Right ventricle myocardium inferior (tissue), 1 donor: ENCODE measurements at regions not wholly inside any gene's neighbourhood (a gene's known extent, or its start where the extent isn't known, plus 50 kb on each side); places are given as distances from the start of the nearest gene placed in this dataset.

Experiments used
- ATAC-seq: fragments of 200-7000 bp; cut with Tn5 transposase; one replicate; pipeline ENCODE4 v1.9.1; 2020; ENCODE audit warnings: mild to moderate bottlenecking, moderate library complexity
- DNase-seq: peaks from one replicate; pipeline ENCODE4 v3.0.0; 2021; ENCODE audit errors: missing footprints
- intact Hi-C: fragments of 100-400 bp; cut with DNase I; formaldehyde crosslinking; loops from one replicate; pipeline ENCODE4 v1.11.0; 2022
- donor health status: DM: no; HTN: yes; CAD: no; lungs with severe emphysema.

DNA sequence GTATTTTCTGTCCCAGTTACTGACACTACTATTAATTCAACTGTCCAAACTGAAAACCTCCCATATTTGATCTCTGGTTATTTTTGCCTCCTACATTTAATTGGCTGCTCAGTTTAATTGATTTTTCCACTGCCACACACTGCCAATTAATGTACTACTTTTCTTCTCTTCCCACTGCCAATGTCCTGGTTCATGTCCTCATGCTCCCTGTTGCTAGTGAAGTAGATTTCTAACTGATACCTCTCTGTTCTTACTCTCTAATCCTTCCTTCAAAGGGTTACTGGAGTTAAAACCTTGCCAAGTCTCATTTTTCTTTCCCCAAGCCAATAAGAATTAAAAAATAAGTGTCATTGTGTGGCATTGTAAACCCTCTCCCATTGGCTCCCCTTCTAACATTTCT, 440.6 kb upstream of the JAG1 start:
- ATAC-seq = no peak
- no peak for DNase-seq
- intact Hi-C loops = loop anchor here (10.0 kb wide), 1 partner anchor 110 kb away; no protein-coding TSS in a partner anchor

DNA sequence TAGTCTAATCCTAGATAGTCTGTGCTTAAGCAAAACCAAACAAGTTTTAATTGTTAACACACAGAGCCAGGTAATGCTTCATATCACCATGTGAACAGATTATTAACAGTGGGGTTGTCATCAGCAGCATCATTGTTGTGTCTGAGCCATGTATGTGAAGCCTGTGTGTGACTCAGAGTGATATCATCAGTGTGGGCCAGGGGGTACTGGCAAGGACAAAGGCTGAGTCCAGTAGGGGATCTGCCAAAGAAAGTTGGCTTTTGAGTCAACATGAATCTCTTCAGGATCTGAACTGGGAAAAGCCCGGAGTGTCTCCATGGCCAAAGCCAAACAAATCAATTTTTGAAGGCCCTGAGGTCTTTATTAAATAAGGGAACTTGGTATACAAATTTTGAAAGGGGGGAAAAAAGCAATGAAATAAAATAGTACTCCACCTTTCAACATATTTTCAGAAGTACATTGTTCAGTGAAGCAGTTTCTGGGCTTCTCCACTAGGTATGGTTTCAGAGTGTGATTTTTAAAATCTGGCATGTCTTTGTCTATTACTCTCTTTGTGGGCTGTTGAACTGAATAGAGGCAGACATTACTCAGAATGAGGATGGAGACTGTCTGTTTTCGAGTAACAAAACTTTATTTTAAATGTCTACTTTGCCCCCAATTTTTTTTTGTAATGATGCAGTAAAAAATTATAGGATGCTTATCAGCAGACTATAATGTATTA, 444.2 kb upstream of the JAG1 start:
- no peak for DNase-seq
- intact Hi-C loops = loop anchor here (10.0 kb wide), 1 partner anchor 113 kb away; no protein-coding TSS in a partner anchor
- no peak for ATAC-seq

DNA sequence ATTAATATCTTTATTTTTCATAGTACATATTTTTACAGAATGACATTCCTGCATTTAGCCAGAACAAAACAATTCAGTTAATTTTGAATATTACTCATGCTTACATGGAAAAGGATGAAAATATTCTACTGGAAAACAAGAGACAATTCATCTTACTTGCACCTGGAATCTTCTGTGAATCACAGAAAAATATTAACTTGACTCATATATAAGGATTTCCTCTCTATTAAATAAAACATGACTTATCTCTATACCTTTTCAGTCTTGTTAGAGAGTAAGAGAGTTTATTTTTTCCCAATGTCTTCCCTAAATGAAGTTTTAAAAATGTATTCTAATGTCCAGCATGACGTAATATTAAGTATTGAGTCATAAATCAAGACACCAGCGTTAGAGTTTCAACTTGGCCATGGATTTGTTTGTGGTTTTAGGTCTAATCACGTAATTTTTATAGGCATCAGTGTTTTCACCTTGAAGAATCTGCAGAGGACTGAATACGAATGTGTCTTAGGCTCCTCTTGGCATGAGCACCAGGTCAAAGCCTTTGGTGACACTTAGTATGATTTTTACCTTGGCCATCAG, 445.1 kb upstream of the JAG1 start:
- DNase-seq (no peak), ATAC-seq (no peak)
- intact Hi-C loops = loop anchor here (10.0 kb wide), 1 partner anchor 114 kb away; no protein-coding TSS in a partner anchor

DNA sequence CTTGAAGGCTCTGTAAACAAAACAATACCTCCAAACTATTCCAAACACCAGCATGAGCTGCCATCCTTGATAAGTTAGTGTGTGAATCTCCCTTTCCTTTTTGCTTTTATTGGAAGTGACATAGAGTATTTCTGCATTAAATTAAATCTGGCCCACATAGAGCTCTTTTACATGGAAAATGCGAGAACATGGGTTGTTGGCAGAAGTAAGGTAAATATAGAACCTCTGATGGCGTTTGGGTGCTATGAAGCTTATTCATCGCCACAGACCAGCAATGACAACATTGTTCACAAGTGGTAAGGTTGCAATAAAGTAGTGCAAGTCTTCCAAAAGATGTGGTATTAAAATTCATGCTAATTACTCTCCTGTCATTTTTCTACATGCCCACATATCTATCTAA, 445.8 kb upstream of the JAG1 start:
- DNase-seq (no peak), ATAC-seq (no peak)
- intact Hi-C loops = loop anchor here (10.0 kb wide), 1 partner anchor 115 kb away; no protein-coding TSS in a partner anchor

DNA sequence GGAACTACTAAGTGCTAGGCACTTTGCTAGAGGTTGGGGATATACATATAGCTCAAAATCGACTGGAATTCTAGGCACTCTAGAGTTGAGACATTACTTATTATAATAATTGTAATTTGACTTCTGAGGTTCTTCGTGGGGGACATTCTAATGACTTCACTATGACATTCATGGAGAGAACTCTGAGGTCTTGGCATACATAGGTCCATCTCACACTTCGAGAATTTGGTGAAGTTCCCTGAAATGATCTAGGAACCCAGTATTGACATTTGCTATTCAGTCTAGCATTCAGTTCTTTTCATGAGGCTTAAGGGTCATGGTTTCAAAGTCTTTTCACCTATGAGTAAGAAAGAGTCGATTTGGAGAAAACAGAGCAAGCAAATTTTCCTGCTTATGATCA, 446.6 kb upstream of the JAG1 start:
- DNase-seq (no peak), ATAC-seq (no peak)
- intact Hi-C loops = no loop called here

DNA sequence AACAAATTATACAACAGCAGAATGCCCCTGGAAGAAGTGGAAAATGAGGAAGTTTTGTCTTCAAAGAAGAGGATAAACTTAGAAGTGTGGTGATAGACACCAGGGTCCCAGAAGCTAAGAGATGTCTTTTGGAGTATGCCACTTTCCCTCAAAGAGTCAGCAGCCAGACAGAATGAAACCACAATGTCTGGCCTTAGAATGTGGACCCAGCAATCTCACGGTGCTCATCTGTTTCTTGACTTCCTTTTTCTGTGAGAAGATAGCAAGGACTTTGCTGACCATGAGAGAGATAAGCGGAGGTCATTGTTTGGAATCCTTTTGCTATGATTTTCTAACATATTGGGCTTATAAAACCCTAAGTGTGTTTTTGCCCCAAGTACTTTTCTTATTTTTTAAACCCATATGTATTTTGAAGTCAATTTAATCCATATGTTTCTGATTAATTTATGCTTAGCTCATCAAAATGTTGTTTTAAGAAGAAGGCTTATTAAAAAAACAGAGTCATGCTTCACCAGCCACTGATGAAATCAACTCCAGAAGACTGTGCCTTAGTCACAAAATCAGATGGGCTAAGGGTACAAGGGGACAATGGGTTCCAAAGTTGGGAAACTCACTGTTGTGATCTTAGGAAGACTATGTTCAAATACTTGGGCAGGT, 451.2 kb upstream of the JAG1 start:
- intact Hi-C loops = no loop called here
- ATAC-seq (no peak), DNase-seq (no peak)

GRCh38 chr20:11128220-11128718, 454.5 kb upstream of the JAG1 start:
- ATAC-seq = peak; percentile 90

DNA sequence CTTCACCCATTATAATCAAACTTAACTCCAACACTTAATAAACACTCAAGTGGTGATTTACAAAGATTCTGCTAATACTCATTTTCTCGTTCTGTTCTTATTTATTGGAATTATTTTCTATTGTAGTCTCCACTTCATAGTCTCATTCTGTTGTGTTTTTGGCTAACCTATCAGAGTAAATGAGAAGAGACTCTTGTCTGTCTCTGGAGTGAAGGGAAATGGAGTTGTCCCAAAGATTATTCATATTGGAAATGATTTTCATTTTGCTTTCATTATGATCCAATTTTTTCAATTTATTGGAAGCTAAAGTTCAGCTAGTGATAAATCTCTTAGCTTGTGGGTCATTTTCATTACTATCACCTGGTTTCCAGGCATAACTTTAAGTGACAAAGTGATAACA, 454.9 kb upstream of the JAG1 start:
- DNase-seq = no peak
- intact Hi-C loops = no loop called here
- ATAC-seq = no peak

More at GRCh38 chr20:11128220-11128718, 454.5 kb upstream of the JAG1 start:
- no peak for DNase-seq
- intact Hi-C loops = no loop called here

GRCh38 chr20:11130554-11131166, 456.9 kb upstream of the JAG1 start:
- intact Hi-C loops = no loop called here
- no peak for DNase-seq
- no peak for ATAC-seq

GRCh38 chr20:11132819-11133415, 459.1 kb upstream of the JAG1 start:
- DNase-seq (no peak), ATAC-seq (no peak)
- intact Hi-C loops = no loop called here

- intact Hi-C loops = no loop called here
- no peak for DNase-seq
- ATAC-seq = no peak
Observed at GRCh38 chr20:11136691-11137090, 462.9 kb upstream of the JAG1 start.

DNA sequence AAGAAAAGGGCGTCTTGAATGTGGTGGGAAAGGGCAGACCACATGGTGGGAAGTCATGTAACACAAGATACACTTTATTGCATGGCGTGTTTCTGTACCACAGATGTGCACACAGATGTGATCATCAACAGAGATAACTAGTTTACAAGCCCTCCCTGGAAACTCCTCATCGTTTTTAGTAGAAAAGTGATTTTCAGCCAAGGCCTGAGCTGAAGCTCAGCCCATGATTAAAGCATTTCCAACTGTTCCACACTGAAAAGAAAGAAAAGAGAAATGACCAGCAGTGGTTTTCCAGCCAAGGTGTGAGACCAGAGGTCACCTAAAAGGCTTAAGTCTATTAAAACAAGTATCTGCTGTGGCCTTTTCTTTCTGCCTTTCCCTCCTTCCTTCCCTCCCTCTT, 463.9 kb upstream of the JAG1 start:
- intact Hi-C loops = no loop called here
- ATAC-seq (no peak), DNase-seq (no peak)

GRCh38 chr20:11140359-11140758, 466.6 kb upstream of the JAG1 start:
- ATAC-seq (peak; percentile 39), DNase-seq (no peak)
- intact Hi-C loops = no loop called here

- DNase-seq (no peak), ATAC-seq (no peak)
- intact Hi-C loops = no loop called here
Observed at GRCh38 chr20:11143481-11143880, 469.7 kb upstream of the JAG1 start.

GRCh38 chr20:11144114-11144950, 470.5 kb upstream of the JAG1 start:
- DNase-seq (no peak), ATAC-seq (no peak)
- intact Hi-C loops = no loop called here

- no peak for DNase-seq
- no peak for ATAC-seq
- intact Hi-C loops = no loop called here
Observed at GRCh38 chr20:11145616-11146015, 471.8 kb upstream of the JAG1 start.

GRCh38 chr20:11153819-11154218, 480.0 kb upstream of the JAG1 start:
- DNase-seq (no peak), ATAC-seq (no peak)
- intact Hi-C loops = no loop called here

GRCh38 chr20:11155156-11155756, 481.5 kb upstream of the JAG1 start:
- intact Hi-C loops = no loop called here
- ATAC-seq (no peak), DNase-seq (no peak)
